Activated CD4-positive, alpha-beta T cell treated with anti-CD3 and anti-CD28 coated beads, Interleukin-10, Interleukin-2, amounts not matched to agents 100 ng/mL and 50 ng/mL, durations not matched to agents 16 hours and 8 hours (primary cell): ENCODE measurements at regions not wholly inside any gene's neighbourhood (a gene's known extent, or its start where the extent isn't known, plus 50 kb on each side); places are given as distances from the start of the nearest gene placed in this dataset.
A peak's percentile ranks its signal among the peaks of the same experiment; 100 is the strongest.

ENCODE experiments used
- DNase-seq: peaks from one replicate; pipeline ENCODE4 v3.0.0-alpha.2; 2020

GRCh38 chr4:3831529-3832150 lies 65.5 kb downstream of the ADRA2C start:
- DNase-seq: no peak

- no peak for DNase-seq
Observed at GRCh38 chr4:3832536-3833220, 66.5 kb downstream of the ADRA2C start.

- no peak for DNase-seq
Observed at GRCh38 chr4:3833326-3833989, 67.3 kb downstream of the ADRA2C start.

- no peak for DNase-seq
Observed at GRCh38 chr4:3834186-3834662, 68.0 kb downstream of the ADRA2C start.

- DNase-seq: no peak
Observed at GRCh38 chr4:3834663-3835521, 68.7 kb downstream of the ADRA2C start.

- DNase-seq: no peak
Observed at GRCh38 chr4:3835527-3836405, 69.6 kb downstream of the ADRA2C start.

GRCh38 chr4:3836406-3836755 lies 70.2 kb downstream of the ADRA2C start:
- no peak for DNase-seq

GRCh38 chr4:3836756-3837601 lies 70.8 kb downstream of the ADRA2C start:
- peak; percentile 42 for DNase-seq

- DNase-seq: no peak
Observed at GRCh38 chr4:3838437-3839380, 72.5 kb downstream of the ADRA2C start.

GRCh38 chr4:3845094-3845743 lies 79.0 kb downstream of the ADRA2C start:
- DNase-seq: no peak

GRCh38 chr4:3845744-3846429 lies 79.7 kb downstream of the ADRA2C start:
- no peak for DNase-seq

- DNase-seq: no peak
Observed at GRCh38 chr4:3847211-3847940, 81.2 kb downstream of the ADRA2C start.

GRCh38 chr4:3848323-3848722 lies 82.1 kb downstream of the ADRA2C start:
- no peak for DNase-seq

GRCh38 chr4:3849140-3849539 lies 83.0 kb downstream of the ADRA2C start:
- no peak for DNase-seq

- no peak for DNase-seq
Observed at GRCh38 chr4:3850128-3850527, 83.9 kb downstream of the ADRA2C start.

- DNase-seq: no peak
Observed at GRCh38 chr4:3851211-3851610, 85.0 kb downstream of the ADRA2C start.

GRCh38 chr4:3851881-3852280 lies 85.7 kb downstream of the ADRA2C start:
- DNase-seq: no peak

GRCh38 chr4:3852309-3852708 lies 86.1 kb downstream of the ADRA2C start:
- no peak for DNase-seq
